ENCODE measurements at regions not wholly inside any gene's neighbourhood (a gene's known extent, or its start where the extent isn't known, plus 50 kb on each side); places are given as distances from the start of the nearest gene placed in this dataset.

GRCh38 chr20:10848810-10849370 lies 175.1 kb upstream of the JAG1 start:
- 0 out of 2 replicates have a peak, but pooled peaks have one; percentile 17 for TF ChIP-seq JUNB (IDR thresholded peaks at IDR 0.05)
- TF ChIP-seq TCF3 (IDR thresholded peaks at IDR 0.05; ENCODE audit: borderline replicate concordance, insufficient read depth, low read depth, low read length): no peak
- TF ChIP-seq ASH2L (IDR thresholded peaks at IDR 0.05; ENCODE audit: borderline replicate concordance, low read depth): no peak
- peak; percentile 69; the same call in 1 of the 2 replicates for TF ChIP-seq ZNF24 (IDR thresholded peaks at IDR 0.05)
- no peak for TF ChIP-seq FOS (IDR thresholded peaks at IDR 0.05; ENCODE audit: borderline replicate concordance, extremely low read depth, insufficient read length)
- no peak for TF ChIP-seq CTCF (IDR thresholded peaks at IDR 0.05 in 2 of 3, conservative IDR thresholded peaks at IDR 0.05 in 1 of 3; ENCODE audit: control insufficient read depth in 2 of 3, extremely low read depth in 1 of 3, insufficient read depth in 1 of 3, low read depth in 3 of 3, low read length in 3 of 3)
- no peak for TF ChIP-seq MAX (IDR thresholded peaks at IDR 0.05; ENCODE audit: low read depth, low read length)
- no peak for TF ChIP-seq NR2F1 (conservative IDR thresholded peaks at IDR 0.05)
- no peak for TF ChIP-seq NR2C2 (IDR thresholded peaks at IDR 0.05; ENCODE audit: borderline replicate concordance, control insufficient read depth, insufficient read length, low read depth)

All from GM12878 (cell line).